ENCODE measurements at regions not wholly inside any gene's neighbourhood (a gene's known extent, or its start where the extent isn't known, plus 50 kb on each side); places are given as distances from the start of the nearest gene placed in this dataset.
"Not testable (repeated sequence)": the region's sequence is repeated elsewhere in the genome, so short reads cannot be mapped to it uniquely, and the experiment has no call there.

- not testable (repeated sequence) for TF ChIP-seq CTCF (IDR thresholded peaks at IDR 0.05; ENCODE audit: insufficient read depth, low read length, poor library complexity, severe bottlenecking); EZH2phosphoT487 (conservative IDR thresholded peaks at IDR 0.05; ENCODE audit: low read length)
Measured at GRCh38 chr6:78758297-78758798, 109.0 kb upstream of the IRAK1BP1 start.

Data from SU-DHL-6 (cell line).